A549 (cell line): ENCODE measurements at regions not wholly inside any gene's neighbourhood (a gene's known extent, or its start where the extent isn't known, plus 50 kb on each side); places are given as distances from the start of the nearest gene placed in this dataset.

Source experiments
- BHLHE40 ChIP-seq: IDR thresholded peaks from 2 replicates; pipeline ENCODE4 v1.6.1; 2012; ENCODE audit warnings: low read depth, low read length, inconsistent platforms
- POLR2A ChIP-seq: IDR thresholded peaks from 2 replicates; pipeline ENCODE4 v1.6.1; 2012; ENCODE audit warnings: mild to moderate bottlenecking, low read length
- TF ChIP-seq, protein P1 (sequence below): fragments of >200 bp; sonication (Bioruptor Twin); formaldehyde crosslinking; IDR thresholded peaks from 3 replicates; pipeline ENCODE4 v1.5.1; 2016

DNA sequence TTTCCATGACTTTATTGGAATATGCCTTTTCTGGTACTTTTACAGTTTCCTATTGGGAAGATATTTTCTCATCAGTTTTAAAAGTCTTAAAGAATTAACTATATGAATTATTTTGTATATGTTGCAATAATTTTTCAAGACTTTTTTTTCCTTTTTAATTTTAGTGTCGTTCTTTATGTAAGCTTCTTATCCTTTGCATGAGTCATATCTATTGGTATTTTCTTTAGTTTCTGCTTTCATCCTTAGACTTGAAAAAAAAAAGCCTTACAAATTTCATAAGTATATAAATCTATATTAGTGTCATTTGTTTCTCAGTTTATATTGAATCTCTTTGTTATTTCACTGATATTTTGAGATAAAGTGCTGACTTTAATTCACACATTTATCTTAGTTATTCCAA is 94.9 kb downstream of the DSEL start:
- no peak for TF ChIP-seq POLR2A
- TF ChIP-seq BHLHE40: no peak
- TF ChIP-seq, protein P1, sequence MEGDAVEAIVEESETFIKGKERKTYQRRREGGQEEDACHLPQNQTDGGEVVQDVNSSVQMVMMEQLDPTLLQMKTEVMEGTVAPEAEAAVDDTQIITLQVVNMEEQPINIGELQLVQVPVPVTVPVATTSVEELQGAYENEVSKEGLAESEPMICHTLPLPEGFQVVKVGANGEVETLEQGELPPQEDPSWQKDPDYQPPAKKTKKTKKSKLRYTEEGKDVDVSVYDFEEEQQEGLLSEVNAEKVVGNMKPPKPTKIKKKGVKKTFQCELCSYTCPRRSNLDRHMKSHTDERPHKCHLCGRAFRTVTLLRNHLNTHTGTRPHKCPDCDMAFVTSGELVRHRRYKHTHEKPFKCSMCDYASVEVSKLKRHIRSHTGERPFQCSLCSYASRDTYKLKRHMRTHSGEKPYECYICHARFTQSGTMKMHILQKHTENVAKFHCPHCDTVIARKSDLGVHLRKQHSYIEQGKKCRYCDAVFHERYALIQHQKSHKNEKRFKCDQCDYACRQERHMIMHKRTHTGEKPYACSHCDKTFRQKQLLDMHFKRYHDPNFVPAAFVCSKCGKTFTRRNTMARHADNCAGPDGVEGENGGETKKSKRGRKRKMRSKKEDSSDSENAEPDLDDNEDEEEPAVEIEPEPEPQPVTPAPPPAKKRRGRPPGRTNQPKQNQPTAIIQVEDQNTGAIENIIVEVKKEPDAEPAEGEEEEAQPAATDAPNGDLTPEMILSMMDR: no peak
